ENCODE measurements at regions not wholly inside any gene's neighbourhood (a gene's known extent, or its start where the extent isn't known, plus 50 kb on each side); places are given as distances from the start of the nearest gene placed in this dataset.
"Not testable (repeated sequence)": the region's sequence is repeated elsewhere in the genome, so short reads cannot be mapped to it uniquely, and the experiment has no call there.

GRCh38 chr3:145088917-145089316 is 1072.1 kb downstream of the PLOD2 start:
- Histone ChIP-seq H3K9me3 (no peaks in the 10 kb centered on the region), H3K4me3 (no peak overlapping the region), H3K27ac (no peak overlapping the region), H3K36me3 (no peaks in the 10 kb centered on the region), H3K4me1 (no peaks in the 10 kb centered on the region), H3K27me3 (no peaks in the 10 kb centered on the region)
- no peak for ATAC-seq
- TF ChIP-seq POLR2AphosphoS5 (IDR thresholded peaks at IDR 0.05) (no peak), POLR2A (IDR thresholded peaks at IDR 0.05) (no peak), EP300 (IDR thresholded peaks at IDR 0.05) (no peak)
- TF ChIP-seq, protein P1, sequence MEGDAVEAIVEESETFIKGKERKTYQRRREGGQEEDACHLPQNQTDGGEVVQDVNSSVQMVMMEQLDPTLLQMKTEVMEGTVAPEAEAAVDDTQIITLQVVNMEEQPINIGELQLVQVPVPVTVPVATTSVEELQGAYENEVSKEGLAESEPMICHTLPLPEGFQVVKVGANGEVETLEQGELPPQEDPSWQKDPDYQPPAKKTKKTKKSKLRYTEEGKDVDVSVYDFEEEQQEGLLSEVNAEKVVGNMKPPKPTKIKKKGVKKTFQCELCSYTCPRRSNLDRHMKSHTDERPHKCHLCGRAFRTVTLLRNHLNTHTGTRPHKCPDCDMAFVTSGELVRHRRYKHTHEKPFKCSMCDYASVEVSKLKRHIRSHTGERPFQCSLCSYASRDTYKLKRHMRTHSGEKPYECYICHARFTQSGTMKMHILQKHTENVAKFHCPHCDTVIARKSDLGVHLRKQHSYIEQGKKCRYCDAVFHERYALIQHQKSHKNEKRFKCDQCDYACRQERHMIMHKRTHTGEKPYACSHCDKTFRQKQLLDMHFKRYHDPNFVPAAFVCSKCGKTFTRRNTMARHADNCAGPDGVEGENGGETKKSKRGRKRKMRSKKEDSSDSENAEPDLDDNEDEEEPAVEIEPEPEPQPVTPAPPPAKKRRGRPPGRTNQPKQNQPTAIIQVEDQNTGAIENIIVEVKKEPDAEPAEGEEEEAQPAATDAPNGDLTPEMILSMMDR (IDR thresholded peaks at IDR 0.05), result no peak
- 62 to 86% methylated on average over 1 to 2 of the region's 2 CpGs for WGBS, 2 donors (ENCODE audit: low coverage in 1 of 2)

DNA sequence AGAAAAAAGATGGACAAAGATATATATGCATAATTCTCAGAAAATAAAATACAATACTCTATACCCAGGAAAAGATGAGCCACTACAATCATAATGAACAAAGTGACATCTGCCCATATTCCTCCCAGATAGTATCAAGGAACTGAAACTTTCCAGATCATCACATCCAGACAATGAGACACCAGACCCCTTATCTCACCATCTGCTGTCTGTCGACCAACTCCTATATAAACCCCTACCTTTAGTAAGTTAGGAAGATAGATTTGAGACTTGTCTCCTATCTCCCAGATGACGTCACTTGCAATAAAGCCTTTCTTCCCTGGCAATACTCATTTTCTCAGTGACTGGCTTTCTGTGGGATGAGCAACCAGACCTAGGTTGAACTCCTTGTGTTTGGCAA is 1071.6 kb downstream of the PLOD2 start:
- no peak overlapping the region for H3K4me3 ChIP-seq
- WGBS, 2 donors (ENCODE audit: low coverage in 1 of 2), result 71 to 81% methylated on average over 2 of the region's 2 CpGs
- no peaks in the 10 kb centered on the region for H3K4me1 ChIP-seq
- no peak overlapping the region for H3K27ac ChIP-seq
- no peaks in the 10 kb centered on the region for H3K27me3 ChIP-seq
- ATAC-seq, result no peak
- no peak for TF ChIP-seq POLR2AphosphoS5 (IDR thresholded peaks at IDR 0.05)
- TF ChIP-seq, protein P1 (IDR thresholded peaks at IDR 0.05), result no peak
- TF ChIP-seq POLR2A (IDR thresholded peaks at IDR 0.05), result no peak
- no peak for TF ChIP-seq EP300 (IDR thresholded peaks at IDR 0.05)
- no peaks in the 10 kb centered on the region for H3K9me3 ChIP-seq
- no peaks in the 10 kb centered on the region for H3K36me3 ChIP-seq

- peak; percentile 46 for ATAC-seq
- H3K9me3 ChIP-seq, result no peaks in the 10 kb centered on the region
- no peaks in the 10 kb centered on the region for H3K4me1 ChIP-seq
- no peak overlapping the region for H3K27ac ChIP-seq
- 8 to 36% methylated on average over 3 of the region's 3 CpGs for WGBS, 2 donors (ENCODE audit: low coverage in 1 of 2)
- no peak overlapping the region for H3K4me3 ChIP-seq
- H3K36me3 ChIP-seq, result no peaks in the 10 kb centered on the region
- H3K27me3 ChIP-seq, result no peaks in the 10 kb centered on the region
- TF ChIP-seq POLR2AphosphoS5 (IDR thresholded peaks at IDR 0.05) (no peak), EP300 (IDR thresholded peaks at IDR 0.05) (no peak), POLR2A (IDR thresholded peaks at IDR 0.05) (no peak)
- TF ChIP-seq, protein P1 (IDR thresholded peaks at IDR 0.05), result no peak
These were observed 1066.5 kb downstream of the PLOD2 start for GRCh38 chr3:145094355-145094941.

DNA sequence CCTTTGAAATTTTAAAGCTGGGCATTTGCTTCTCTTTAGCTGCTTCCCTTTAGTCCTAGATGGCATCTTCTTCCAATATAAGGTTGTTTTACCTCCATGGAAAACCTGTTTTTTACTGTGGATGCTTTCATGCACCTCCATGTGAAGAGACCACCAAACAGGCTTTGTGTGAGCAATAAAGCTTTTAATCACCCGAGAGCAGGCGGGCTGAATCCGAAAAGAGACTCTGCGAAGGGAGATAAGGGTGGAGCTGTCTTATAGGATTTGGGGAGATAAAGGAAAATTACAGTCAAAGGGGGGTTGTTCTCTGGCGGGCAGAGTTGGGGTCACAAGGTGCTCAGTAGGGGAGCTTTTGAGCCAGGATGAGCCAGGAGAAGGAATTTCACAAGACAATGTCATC is 1049.8 kb downstream of the PLOD2 start:
- not testable (repeated sequence) for H3K9me3 ChIP-seq, H3K4me1 ChIP-seq, H3K36me3 ChIP-seq, H3K27me3 ChIP-seq, H3K27ac ChIP-seq, H3K4me3 ChIP-seq, ATAC-seq
- 79 to 100% methylated on average over 1 to 4 of the region's 5 CpGs for WGBS, 2 donors (ENCODE audit: low coverage in 1 of 2)

DNA sequence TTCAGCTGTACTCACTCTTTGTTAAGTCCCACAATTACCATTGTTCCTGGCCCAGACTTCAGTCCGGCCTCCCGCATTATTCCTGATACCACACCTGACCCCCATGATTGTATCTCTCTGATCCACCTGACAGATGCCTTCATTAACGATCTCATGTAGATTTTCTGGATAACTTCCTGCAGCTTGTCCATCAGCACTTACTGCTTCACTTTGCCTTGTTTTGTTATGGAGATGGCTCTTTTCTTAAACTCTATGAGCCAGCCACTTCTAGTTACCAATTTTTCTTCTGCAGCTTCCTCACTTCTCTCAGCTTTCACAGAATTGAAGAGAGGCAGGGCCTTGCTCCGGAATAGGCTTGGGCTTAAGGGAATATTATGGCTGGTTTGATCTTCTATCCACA is 1044.2 kb downstream of the PLOD2 start:
- Histone ChIP-seq H3K4me3 (no peak overlapping the region), H3K27me3 (no peaks in the 10 kb centered on the region), H3K27ac (no peak overlapping the region), H3K4me1 (no peaks in the 10 kb centered on the region), H3K36me3 (no peaks in the 10 kb centered on the region), H3K9me3 (no peaks in the 10 kb centered on the region)
- ATAC-seq, result no peak
- WGBS, 2 donors (ENCODE audit: low coverage in 1 of 2), result 60 to 90% methylated on average over 3 to 4 of the region's 4 CpGs
- TF ChIP-seq EP300 (IDR thresholded peaks at IDR 0.05) (no peak), POLR2A (IDR thresholded peaks at IDR 0.05) (no peak), POLR2AphosphoS5 (IDR thresholded peaks at IDR 0.05) (no peak)
- TF ChIP-seq, protein P1 (IDR thresholded peaks at IDR 0.05), result no peak
